IPS-18c (cell line): ENCODE measurements at regions not wholly inside any gene's neighbourhood (a gene's known extent, or its start where the extent isn't known, plus 50 kb on each side); places are given as distances from the start of the nearest gene placed in this dataset.
A peak's percentile ranks its signal among the peaks of the same experiment; 100 is the strongest.
"Not testable (repeated sequence)": the region's sequence is repeated elsewhere in the genome, so short reads cannot be mapped to it uniquely, and the experiment has no call there.

Experiments used
- H3K4me3 ChIP-seq: 2 replicates; pipeline ENCODE4 v1.7.0; 2013; ENCODE audit warnings: low read depth, mild to moderate bottlenecking, low read length, moderate library complexity; ENCODE audit not compliant: insufficient read depth
- H3K9me3 ChIP-seq: one replicate; pipeline ENCODE4 v1.6.1; 2013; ENCODE audit warnings: mild to moderate bottlenecking, low read length, moderate library complexity; ENCODE audit not compliant: control insufficient read depth, insufficient read depth

DNA sequence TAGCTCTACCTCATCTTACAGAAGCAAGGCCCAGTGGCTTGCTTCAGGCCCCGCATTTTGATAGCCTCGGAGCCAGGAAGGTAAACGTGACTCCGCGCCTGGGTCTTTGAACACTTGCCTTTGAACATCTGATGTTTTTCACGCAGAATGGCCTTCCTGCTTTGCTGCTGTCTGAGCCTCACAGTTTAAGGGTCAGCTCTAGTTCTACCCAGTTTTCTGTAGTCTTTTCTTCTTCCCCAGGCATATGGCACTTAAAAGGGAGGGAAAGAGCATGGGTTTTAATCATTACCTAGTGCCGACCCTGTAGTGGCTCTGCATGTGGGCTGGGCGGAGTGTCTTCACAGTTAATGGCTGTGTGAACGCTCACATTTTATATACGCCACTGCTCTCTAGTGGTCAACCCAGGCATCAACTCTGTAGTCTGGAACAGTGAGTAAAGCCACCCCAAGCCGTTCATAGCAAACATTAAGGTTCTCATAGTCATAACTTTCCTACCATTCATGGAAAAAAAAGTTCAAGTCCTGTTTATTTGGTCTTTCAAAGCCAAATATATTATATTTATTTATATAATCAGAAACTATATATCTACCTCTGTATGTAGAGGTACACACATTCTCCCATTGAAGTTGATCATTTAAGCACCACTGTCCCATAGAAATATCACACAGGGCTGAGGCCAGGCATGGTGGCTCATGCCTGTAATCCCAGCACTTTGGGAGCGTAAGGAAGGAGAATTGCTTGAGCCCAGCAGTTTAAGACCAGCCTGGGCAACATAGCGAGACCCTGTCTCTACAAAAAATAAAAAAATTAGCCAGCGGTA lies 78.1 kb downstream of the IER5 start:
- no peaks in the 10 kb centered on the region for H3K9me3 ChIP-seq
- no peak overlapping the region for H3K4me3 ChIP-seq

DNA sequence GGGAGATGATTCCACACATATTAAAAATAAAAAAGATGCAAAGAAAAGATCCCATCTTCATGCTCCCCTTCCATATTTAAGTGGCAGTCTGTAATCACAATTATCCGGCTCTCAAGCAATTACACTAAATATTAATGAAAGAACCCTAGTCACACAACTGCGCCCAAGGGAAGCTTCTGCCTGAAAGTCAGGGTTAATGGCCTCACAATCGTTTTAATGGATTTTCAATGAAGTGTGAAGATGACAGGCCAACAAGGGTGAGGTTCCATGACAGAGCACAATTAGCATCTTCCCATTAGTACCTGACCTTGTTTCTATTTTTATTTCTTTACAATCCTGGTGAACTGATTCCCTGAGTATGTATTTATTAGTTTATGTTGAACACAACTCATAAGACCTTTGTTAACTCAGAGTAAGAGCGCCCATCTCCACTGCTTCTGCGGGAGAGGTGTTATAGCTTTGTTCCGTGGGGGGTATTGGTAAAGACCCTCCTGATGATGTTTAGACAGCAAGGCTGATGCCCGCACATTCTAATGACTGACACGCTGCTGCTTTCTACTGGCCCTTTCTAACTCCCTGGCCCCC lies 80.9 kb downstream of the IER5 start:
- H3K9me3 ChIP-seq = no peaks in the 10 kb centered on the region

DNA sequence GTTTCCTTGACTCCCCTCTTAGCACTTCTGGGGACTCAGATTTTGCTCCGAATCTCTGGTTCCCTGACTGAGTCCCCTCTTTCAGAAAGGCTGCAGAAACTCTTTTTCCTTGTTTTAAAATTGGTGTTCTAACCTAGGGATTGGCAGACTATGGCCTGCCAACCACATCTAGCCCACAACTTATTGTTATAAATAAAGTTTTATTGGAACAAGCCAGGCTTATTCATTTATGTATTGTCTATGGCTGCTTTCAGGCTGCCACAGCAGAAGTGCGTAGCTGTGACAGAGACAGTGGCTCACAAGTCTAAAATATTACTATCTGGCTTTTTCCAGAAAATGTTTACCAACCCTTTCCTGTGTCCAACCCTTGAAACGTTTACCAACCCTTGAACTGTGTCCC lies 81.7 kb downstream of the IER5 start:
- Histone ChIP-seq H3K4me3 (no peak overlapping the region), H3K9me3 (no peaks in the 10 kb centered on the region)

More for the DNA sequence above, 80.9 kb downstream of the IER5 start:
- no peak overlapping the region for H3K4me3 ChIP-seq

DNA sequence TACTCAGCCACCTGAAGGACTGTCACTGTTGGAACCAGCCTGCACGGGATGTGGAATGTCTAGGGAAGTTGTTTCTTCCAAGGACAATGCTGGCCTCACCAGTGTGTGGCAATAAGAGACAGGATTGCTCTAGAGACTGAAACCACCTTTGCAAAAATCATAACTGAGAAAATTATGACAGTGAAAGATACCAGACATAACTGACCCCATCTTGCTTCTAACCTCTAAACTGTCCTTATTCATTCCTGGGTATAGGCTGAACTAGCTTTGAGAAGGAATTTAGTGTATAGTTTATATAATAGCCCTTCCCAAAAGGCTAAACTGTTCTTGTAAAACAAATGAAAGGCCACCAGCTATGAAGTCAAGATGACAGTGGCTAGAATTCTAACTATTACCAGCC lies 83.6 kb downstream of the IER5 start:
- H3K4me3 ChIP-seq = no peak overlapping the region
- H3K9me3 ChIP-seq = no peaks in the 10 kb centered on the region

DNA sequence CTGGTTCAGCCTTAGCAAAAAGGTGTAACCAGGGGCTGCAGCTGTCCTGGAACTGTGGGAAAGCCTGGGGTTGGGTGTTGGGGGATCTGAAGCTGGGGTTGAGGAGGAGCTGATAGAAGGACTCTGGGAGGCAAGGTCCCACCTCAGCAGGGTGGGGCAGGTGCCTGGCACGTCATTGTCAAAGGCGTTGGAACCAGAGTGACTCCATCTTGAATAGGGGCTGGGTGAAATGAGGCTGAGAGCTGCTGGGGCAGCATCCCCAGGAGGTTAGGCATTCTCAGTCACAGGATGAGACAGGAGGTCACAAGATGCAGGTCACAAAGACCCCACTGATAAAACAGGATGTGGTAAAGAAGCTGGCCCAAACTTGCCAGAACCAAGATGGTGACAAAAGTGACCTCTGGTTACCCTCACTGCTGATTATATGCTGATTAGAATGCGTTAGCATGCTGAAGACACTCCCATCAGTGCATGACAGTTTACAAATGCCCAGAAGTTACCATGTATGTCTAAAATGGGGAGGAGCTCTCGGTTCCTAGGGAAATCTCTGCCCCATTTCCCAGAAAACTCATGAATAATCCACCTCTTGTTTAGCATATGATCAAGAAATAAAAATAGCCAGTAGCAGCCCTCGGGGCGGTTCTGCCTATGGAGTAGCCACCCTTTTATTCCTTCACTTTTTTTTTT lies 85.4 kb downstream of the IER5 start:
- H3K9me3 ChIP-seq = no peaks in the 10 kb centered on the region
- no peak overlapping the region for H3K4me3 ChIP-seq

DNA sequence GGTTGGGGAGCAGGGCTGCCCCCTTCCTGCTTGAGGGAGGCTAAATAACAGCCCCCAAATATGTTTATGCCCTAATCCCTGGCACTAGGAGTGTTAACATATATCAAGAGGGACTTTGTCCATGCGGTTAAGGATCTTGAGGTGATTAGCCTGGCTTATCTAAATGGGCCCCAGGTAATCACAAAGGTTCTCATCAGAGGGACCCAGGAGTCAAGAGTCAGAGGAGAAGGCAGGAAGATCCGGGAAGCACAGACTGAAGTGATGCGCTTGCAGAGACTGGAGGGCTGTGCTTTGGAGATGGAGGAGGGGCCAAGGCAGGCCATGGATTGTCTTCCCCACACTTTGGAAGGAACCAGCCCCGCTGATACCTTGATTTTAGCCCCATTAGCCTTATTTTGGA lies 86.4 kb downstream of the IER5 start:
- Histone ChIP-seq H3K4me3 (no peak overlapping the region), H3K9me3 (no peaks in the 10 kb centered on the region)

DNA sequence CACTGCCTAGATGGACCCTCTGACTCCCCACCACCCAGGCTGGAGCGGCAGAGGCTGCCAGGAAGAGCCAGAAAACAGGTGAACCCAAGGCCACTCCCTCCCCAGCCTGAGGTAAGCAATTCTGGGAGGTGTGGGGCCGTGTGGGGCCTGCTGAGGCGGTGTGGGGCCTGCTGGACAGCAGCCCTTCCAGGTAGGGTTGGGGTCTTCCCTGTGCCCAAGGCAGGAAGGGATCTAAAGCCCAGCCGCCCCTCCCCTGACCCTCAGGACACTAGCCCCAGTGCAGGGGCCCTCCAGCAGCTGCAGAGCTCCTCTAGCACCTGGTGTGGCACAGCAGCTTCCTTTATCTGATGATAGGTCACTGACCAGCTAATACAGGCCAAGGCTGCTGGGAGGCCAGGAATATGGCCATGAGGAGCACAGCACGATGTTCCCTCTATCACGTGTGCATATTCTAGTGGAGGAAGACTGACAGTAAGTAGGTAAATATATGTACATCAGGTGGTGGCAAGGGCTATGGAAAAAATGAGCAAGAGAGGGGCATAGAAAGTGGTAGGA lies 86.9 kb downstream of the IER5 start:
- H3K4me3 ChIP-seq = no peak overlapping the region
- H3K9me3 ChIP-seq = no peaks in the 10 kb centered on the region

DNA sequence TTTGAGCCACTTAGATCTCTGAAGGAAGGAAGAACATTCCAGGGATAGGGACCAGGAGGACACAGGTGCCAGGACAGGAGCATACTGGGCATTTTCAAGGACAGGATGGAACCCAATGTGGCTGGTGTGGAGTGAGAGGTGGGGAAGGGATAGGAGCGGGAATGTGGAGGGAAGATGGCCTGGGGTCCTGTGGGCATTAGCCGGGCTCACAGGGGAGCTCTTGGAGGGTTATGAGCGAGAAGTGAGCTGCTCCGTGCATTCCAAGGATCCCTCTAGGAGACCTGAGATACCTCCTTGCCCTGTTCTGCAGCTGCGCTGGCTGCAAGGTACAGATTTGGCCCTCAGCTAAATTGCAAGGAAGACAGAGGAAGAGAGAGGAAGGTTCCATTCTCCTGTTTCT lies 87.5 kb downstream of the IER5 start:
- H3K9me3 ChIP-seq = no peaks in the 10 kb centered on the region
- no peak overlapping the region for H3K4me3 ChIP-seq

DNA sequence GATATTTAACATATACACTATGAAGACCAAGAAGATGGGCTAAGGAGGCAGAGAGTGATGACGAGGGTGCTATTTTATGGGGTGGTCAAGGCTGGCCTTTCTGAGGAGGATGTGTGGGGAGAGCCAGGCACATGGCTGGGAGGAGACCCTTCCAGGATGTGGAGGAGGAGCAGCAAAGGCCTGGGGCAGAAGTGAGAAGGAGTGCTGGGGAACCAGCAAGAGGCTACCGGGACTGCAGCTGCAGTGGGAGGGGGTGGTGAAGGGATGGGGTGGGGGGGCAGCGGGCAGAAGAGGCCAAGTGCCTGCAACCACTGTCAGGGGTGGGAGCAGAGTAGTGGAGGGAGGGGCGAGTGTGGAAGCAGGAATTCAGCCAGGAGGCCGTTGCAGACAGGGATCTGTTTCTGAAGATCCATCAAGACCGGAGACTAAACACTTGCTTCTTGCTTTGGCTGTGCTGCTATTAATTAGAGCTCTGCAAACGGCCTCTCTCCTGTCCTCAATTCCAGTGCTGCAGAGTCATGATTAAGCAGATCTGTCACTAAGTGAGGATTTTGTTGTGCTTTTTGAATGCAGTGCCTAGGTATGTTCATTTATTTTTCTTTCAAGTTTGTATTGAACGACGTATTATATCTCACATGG lies 89.9 kb downstream of the IER5 start:
- Histone ChIP-seq H3K9me3 (no peaks in the 10 kb centered on the region), H3K4me3 (no peak overlapping the region)

DNA sequence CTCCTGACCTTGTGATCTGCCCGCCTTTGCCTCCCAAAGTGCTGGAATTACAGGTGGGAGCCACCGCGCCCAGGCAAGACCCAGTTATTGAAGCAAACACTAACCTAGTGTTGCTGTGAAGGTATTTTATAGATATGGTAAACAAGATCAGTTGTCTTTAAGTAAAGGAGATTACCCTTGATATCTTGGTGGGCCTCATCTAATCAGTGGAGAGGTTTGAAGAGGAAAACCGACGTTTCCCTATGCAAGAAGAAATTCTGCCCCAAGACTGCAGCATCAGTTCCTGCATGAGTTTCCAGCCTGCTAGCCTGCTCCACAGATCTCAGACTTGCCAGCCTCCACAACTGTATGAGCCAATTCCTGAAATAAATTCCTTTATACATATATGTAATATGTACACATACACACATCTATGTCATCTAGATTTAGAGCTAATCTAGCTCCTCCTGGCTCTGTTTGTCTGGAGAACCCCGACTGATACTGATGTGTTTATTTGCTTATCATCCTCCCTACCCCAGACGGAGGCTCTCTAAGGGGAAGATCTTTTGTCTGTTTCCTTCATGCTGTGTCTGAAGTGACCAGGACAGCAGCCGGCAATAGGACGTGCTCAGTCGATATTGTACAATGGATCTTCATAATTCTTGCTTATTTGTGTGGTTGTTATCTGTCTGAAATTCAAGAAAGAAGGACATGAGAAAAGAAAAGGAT lies 90.9 kb downstream of the IER5 start:
- H3K4me3 ChIP-seq = no peak overlapping the region

DNA sequence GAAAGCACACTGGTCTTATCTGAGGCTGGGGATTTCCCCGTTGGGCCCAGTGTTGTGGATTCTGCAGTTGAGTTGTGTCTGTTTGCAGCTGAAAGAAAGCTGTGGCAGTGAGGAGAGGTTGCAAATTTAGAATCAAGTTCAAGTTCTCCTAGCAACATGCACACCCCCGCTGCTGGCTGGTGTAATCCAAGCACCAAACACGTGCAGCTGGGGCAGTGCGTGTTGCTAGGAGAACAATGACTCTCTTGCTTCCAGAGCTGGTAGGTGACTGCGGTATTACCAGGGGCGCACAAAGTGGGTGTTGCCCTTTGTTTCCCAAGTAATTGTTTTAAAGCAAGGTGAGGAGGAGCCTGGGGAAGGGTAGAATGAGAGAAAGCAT lies 91.5 kb downstream of the IER5 start:
- H3K9me3 ChIP-seq = no peaks in the 10 kb centered on the region
- H3K4me3 ChIP-seq = 0 out of 2 replicates have a peak overlapping the region, but pooled peaks have one; percentile 5

More for the DNA sequence above, 90.9 kb downstream of the IER5 start:
- H3K9me3 ChIP-seq = no peaks in the 10 kb centered on the region

DNA sequence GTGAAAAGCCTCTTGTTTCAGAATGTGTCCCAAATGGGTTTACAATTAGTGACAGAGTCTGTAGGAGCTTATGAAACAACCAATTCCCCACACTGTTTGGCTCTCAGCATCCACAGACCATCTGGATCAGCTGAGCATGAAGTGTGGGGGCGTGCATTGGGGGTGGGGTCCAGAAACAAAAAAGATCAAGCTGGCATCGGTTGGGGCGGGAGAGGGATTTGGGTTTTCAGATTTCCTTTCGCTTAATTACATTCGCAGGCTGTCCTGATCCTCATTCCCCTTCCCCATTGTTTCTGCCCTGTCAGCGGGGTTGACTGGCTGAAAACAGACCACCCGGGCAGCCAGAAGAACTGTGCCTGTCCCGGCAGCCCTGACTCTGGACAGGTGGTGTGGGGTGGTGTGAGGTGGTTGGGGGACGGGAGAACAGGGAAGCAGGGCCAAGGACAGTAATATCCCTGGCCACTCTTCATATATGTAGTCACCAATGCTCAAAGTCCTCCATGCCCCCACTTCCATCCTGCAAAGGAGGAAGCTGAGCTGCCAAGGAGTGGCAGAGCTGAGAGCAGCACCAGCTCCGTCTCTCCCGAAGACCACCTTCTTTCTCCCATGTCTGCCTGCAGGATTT lies 92.0 kb downstream of the IER5 start:
- Histone ChIP-seq H3K4me3 (peak overlapping the region; percentile 5; the same call in 1 of the 2 replicates), H3K9me3 (no peaks in the 10 kb centered on the region)

DNA sequence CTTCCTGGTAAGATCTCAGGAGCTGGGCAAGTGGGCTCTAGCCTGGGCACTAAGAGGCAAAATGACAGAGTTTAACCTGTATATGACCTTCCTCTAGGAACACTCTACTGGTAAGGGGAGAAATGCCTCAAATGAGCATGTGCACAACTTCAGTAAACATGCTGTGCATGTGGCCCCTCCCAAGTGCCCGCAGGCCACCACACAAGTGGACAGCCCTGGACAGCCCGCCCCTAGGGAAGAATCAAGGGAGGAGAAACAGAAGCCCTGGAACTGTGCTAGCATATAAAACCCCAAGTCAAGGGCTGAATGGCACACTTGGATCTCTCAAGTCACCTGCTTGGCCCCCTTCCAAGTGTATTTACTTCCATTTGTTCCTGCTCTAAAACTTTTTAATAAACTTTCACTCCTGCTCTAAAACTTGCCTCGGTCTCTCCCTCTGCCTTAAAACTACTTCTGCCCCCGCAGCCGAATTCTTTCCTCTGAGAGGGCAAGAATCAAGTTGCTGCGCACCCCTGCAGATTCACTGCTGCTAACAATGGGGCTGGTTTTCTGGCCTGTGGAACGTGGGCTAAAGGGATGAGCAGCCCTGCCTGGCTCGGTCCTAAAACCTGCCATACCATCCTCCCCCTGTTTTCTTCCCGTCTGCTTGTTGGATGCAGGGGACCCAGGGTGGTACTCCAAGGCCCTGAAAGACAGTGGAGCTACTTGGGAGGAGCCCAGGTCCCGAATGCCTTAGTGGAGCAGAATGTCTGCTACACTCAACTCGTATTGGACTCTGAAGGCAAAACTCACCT lies 93.5 kb downstream of the IER5 start:
- H3K9me3 ChIP-seq = no peaks in the 10 kb centered on the region
- no peak overlapping the region for H3K4me3 ChIP-seq

DNA sequence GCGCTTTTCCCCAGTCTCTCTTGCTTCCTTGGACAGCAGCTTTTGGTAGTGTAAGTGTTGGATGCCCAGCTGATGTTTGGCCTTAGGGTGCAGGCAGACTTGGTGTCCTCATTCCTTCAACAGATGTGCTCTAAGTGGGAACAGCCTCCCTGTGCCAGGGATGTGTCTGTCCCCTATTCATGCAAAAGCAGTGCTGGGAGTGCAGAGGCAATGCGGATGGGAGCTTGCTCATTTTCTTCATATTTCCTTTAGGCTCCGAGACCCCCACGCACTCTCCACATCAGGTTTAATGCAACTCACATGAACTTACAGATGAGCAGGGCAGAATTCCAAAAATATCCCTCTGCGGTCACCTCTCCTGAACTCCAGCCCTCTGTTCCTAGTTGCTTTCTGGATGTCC lies 96.1 kb downstream of the IER5 start:
- no peak overlapping the region for H3K4me3 ChIP-seq
- H3K9me3 ChIP-seq = no peaks in the 10 kb centered on the region

DNA sequence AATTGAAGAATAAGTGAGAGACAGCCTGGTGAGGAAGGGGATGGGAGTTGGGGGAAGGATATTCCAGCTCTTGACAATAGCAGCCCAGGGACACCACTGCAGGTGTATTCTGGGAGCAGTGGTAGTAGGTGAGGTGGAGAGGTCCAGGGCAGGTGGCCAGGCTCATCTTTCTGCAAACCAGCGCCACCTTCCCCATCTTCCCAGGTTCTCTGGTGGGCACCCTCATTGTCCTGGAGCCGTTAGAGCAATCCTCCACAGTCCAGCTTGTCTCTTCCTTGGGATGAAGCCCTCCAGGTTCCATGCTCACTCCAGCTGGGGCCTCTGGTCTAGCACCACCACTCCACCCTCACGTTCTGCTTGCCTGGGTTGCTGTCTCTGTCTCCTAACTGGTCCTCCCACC lies 97.0 kb downstream of the IER5 start:
- Histone ChIP-seq H3K9me3 (no peaks in the 10 kb centered on the region), H3K4me3 (no peak overlapping the region)

DNA sequence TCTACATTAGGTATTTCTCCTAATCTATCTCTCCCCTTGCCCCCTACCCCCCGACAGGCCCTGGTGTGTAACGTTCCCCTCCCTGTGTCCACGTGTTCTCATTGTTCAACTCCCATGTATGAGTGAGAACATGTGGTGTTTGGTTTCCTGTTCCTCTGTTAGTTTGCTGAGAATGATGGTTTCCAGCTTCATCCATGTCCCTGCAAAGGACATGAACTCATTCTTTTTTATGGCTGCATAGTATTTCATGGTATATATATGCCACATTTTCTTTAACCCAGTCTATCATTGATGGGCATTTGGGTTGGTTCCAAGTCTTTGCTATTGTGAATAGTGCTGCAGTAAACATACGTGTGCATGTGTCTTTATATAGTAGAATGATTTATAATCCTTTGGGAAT lies 97.6 kb downstream of the IER5 start:
- not testable (repeated sequence) for H3K9me3 ChIP-seq, H3K4me3 ChIP-seq
